Adrenal gland (tissue), 5 donors: ENCODE measurements at regions not wholly inside any gene's neighbourhood (a gene's known extent, or its start where the extent isn't known, plus 50 kb on each side); places are given as distances from the start of the nearest gene placed in this dataset.

Experiments
- POLR2A ChIP-seq, 2 donors: fragments of 450-650 bp; IDR thresholded peaks; one replicate each; pipeline ENCODE4 v1.6.1; 2017; ENCODE audit warnings: antibody characterized with exemption in 2 of 2, mild to moderate bottlenecking in 2 of 2, moderate library complexity in 1 of 2
- TF ChIP-seq, protein P1 (sequence below), 6 experiments: fragments of 450-650 bp in 4 of 6; fragments of 200-600 bp in 2 of 6; sonication (generic) in 1 of 6; IDR thresholded peaks; 1 replicate in 5 of 6; 2 replicates in 1 of 6; pipeline versions ENCODE4 v1.5.1 to v1.8.0; 2016 to 2021; ENCODE audit warnings: antibody characterized with exemption in 6 of 6, mild to moderate bottlenecking in 2 of 6, moderate library complexity in 1 of 6
- donor health status: DM: no; HTN: no; CAD: no.

DNA sequence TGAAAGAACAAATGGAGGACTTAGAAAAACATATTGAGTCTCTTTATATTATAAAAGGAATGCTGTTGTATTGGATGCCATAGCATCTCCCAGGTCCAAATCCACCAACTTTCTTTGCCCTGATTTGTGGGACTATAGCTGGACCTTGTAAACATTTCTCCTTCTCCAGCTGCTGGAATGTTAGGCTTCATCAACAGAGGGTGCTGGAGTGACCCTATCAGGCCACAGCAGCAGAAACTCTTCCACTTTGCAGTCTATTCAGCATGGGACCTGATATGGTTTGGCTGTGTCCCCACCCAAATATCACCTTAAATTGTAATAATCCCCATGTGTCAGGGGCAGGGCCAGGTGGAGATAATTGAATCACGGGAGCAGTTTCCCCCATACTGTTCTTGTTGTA is 138.4 kb upstream of the ARL4C start:
- TF ChIP-seq, protein P1, sequence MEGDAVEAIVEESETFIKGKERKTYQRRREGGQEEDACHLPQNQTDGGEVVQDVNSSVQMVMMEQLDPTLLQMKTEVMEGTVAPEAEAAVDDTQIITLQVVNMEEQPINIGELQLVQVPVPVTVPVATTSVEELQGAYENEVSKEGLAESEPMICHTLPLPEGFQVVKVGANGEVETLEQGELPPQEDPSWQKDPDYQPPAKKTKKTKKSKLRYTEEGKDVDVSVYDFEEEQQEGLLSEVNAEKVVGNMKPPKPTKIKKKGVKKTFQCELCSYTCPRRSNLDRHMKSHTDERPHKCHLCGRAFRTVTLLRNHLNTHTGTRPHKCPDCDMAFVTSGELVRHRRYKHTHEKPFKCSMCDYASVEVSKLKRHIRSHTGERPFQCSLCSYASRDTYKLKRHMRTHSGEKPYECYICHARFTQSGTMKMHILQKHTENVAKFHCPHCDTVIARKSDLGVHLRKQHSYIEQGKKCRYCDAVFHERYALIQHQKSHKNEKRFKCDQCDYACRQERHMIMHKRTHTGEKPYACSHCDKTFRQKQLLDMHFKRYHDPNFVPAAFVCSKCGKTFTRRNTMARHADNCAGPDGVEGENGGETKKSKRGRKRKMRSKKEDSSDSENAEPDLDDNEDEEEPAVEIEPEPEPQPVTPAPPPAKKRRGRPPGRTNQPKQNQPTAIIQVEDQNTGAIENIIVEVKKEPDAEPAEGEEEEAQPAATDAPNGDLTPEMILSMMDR (IDR thresholded peaks at IDR 0.05): peak in 1 of 6 experiments; percentile 5
- no peak for TF ChIP-seq POLR2A (IDR thresholded peaks at IDR 0.05)
